NCI-H2107 treated with DMSO at 0.1 percent for 48 hours (cell line): ENCODE measurements at regions not wholly inside any gene's neighbourhood (a gene's known extent, or its start where the extent isn't known, plus 50 kb on each side); places are given as distances from the start of the nearest gene placed in this dataset.
"Not testable (repeated sequence)": the region's sequence is repeated elsewhere in the genome, so short reads cannot be mapped to it uniquely, and the experiment has no call there.

Experiments
- DNase-seq: peaks from one replicate; lab custom pipeline; 2025; ENCODE audit not compliant: unreplicated experiment; lab: John Stamatoyannopoulos, UW

- DNase-seq = no peak
These were observed 66.1 kb upstream of the SMURF2 start for GRCh38 chr17:64728041-64728695.

GRCh38 chr17:64726025-64726424, 63.9 kb upstream of the SMURF2 start:
- DNase-seq = not testable (repeated sequence)

GRCh38 chr17:64724246-64724645, 62.1 kb upstream of the SMURF2 start:
- not testable (repeated sequence) for DNase-seq

- no peak for DNase-seq
These were observed 61.7 kb upstream of the SMURF2 start for GRCh38 chr17:64723781-64724180.

- not testable (repeated sequence) for DNase-seq
These were observed 59.4 kb upstream of the SMURF2 start for GRCh38 chr17:64721556-64721955.

- DNase-seq = not testable (repeated sequence)
These were observed 58.1 kb upstream of the SMURF2 start for GRCh38 chr17:64720253-64720652.

GRCh38 chr17:64719517-64719916, 57.4 kb upstream of the SMURF2 start:
- DNase-seq = not testable (repeated sequence)

- DNase-seq = not testable (repeated sequence)
These were observed 56.7 kb upstream of the SMURF2 start for GRCh38 chr17:64718816-64719215.

GRCh38 chr17:64718058-64718457, 56.0 kb upstream of the SMURF2 start:
- DNase-seq = peak; percentile 78

GRCh38 chr17:64716496-64716895, 54.4 kb upstream of the SMURF2 start:
- DNase-seq = not testable (repeated sequence)

- not testable (repeated sequence) for DNase-seq
These were observed 51.7 kb upstream of the SMURF2 start for GRCh38 chr17:64713786-64714185.

- DNase-seq = not testable (repeated sequence)
These were observed 50.6 kb upstream of the SMURF2 start for GRCh38 chr17:64712557-64713351.
